Keratinocyte (primary cell): ENCODE measurements at regions not wholly inside any gene's neighbourhood (a gene's known extent, or its start where the extent isn't known, plus 50 kb on each side); places are given as distances from the start of the nearest gene placed in this dataset.

ENCODE experiments used
- DNase-seq: peaks from one replicate; pipeline ENCODE4 v3.0.0-alpha.2; 2011; ENCODE audit warnings: low read depth, missing footprints, low spot score
- FAIRE-seq: peaks from 2 replicates; lab custom pipeline; 2011; peaks lifted over from hg19 to GRCh38; lab: Jason Lieb, UNC
- H2AFZ ChIP-seq: 2 replicates; pipeline ENCODE4 v1.6.0; 2012; ENCODE audit warnings: low read length, control low read depth, inconsistent platforms; ENCODE audit not compliant: control insufficient read depth
- H3K27ac ChIP-seq: 2 replicates; pipeline ENCODE4 v1.5.1; 2011; ENCODE audit warnings: low read length; ENCODE audit not compliant: control insufficient read depth, insufficient read depth
- H3K27me3 ChIP-seq: 3 replicates; pipeline ENCODE4 v1.6.0; 2011; ENCODE audit warnings: low read length; ENCODE audit not compliant: control insufficient read depth, insufficient read depth; ENCODE audit errors: extremely low read depth
- H3K36me3 ChIP-seq, 2 experiments: 2 replicates in 1 of 2; 3 replicates in 1 of 2; pipeline ENCODE4 v1.5.1; 2011; ENCODE audit warnings: low read length in 2 of 2, mild to moderate bottlenecking in 1 of 2; ENCODE audit not compliant: control insufficient read depth in 2 of 2, insufficient read depth in 2 of 2; ENCODE audit errors: extremely low read depth in 1 of 2
- H3K4me1 ChIP-seq: 3 replicates; pipeline ENCODE4 v1.5.1; 2011; ENCODE audit warnings: low read length; ENCODE audit not compliant: control insufficient read depth, insufficient read depth; ENCODE audit errors: extremely low read depth
- H3K4me2 ChIP-seq: 3 replicates; pipeline ENCODE4 v1.6.0; 2011; ENCODE audit warnings: low read depth, low read length; ENCODE audit not compliant: control insufficient read depth, insufficient read depth; ENCODE audit errors: extremely low read depth
- H3K4me3 ChIP-seq, 3 experiments: fragments of 200-600 bp in 1 of 3; sonication (generic) in 1 of 3; 2 replicates in 2 of 3; 3 replicates in 1 of 3; pipeline ENCODE4 v1.5.1; 2011 to 2016; ENCODE audit warnings: low read length in 3 of 3, mild to moderate bottlenecking in 3 of 3, control low read depth in 2 of 3, inconsistent platforms in 1 of 3, low read depth in 1 of 3, mixed read lengths in 1 of 3, mixed run types in 1 of 3, moderate library complexity in 1 of 3; ENCODE audit not compliant: control insufficient read depth in 2 of 3, insufficient read depth in 2 of 3; ENCODE audit errors: extremely low read depth in 1 of 3
- H3K79me2 ChIP-seq: 2 replicates; pipeline ENCODE4 v1.6.0; 2012; ENCODE audit warnings: low read length; ENCODE audit not compliant: control insufficient read depth, insufficient read depth
- H3K9ac ChIP-seq: 3 replicates; pipeline ENCODE4 v1.6.0; 2011; ENCODE audit warnings: low read length; ENCODE audit not compliant: control insufficient read depth, insufficient read depth; ENCODE audit errors: extremely low read depth
- H3K9me1 ChIP-seq: 3 replicates; pipeline ENCODE4 v1.6.0; 2011; ENCODE audit warnings: low read length; ENCODE audit not compliant: control insufficient read depth, insufficient read depth; ENCODE audit errors: extremely low read depth
- H3K9me3 ChIP-seq: 2 replicates; pipeline ENCODE4 v1.5.1; 2012; ENCODE audit warnings: low read depth, low read length; ENCODE audit not compliant: control insufficient read depth
- H4K20me1 ChIP-seq: 3 replicates; pipeline ENCODE4 v1.6.0; 2011; ENCODE audit warnings: low read length; ENCODE audit not compliant: control insufficient read depth, insufficient read depth; ENCODE audit errors: extremely low read depth
- EZH2 ChIP-seq: IDR thresholded peaks from one replicate; pipeline ENCODE4 v1.6.1; 2012; ENCODE audit warnings: inconsistent platforms, mild to moderate bottlenecking, low read length, moderate library complexity
- dilution Hi-C: fragments of 300-500 bp; cut with MboI; formaldehyde crosslinking; loops from one replicate; pipeline ENCODE4 v1.7.0; 2020; ENCODE audit warnings: low sequenced_read_pairs; ENCODE audit not compliant: extremely low pct_ligation_motif_present
- TF ChIP-seq, protein P1 (sequence below), 3 experiments: IDR thresholded peaks in 1 of 3; conservative IDR thresholded peaks in 1 of 3; optimal IDR thresholded peaks in 1 of 3; 2 replicates in 2 of 3; 3 replicates in 1 of 3; pipeline versions ENCODE3 to v1.5.1; 2011; ENCODE audit warnings: low read length in 3 of 3, mild to moderate bottlenecking in 3 of 3, moderate library complexity in 2 of 3, control low read depth in 1 of 3, inconsistent platforms in 1 of 3; ENCODE audit not compliant: insufficient read depth in 2 of 3; ENCODE audit errors: extremely low read depth in 1 of 3

- FAIRE-seq (no peak), DNase-seq (no peak)
- no peak for TF ChIP-seq EZH2
- TF ChIP-seq, protein P1, sequence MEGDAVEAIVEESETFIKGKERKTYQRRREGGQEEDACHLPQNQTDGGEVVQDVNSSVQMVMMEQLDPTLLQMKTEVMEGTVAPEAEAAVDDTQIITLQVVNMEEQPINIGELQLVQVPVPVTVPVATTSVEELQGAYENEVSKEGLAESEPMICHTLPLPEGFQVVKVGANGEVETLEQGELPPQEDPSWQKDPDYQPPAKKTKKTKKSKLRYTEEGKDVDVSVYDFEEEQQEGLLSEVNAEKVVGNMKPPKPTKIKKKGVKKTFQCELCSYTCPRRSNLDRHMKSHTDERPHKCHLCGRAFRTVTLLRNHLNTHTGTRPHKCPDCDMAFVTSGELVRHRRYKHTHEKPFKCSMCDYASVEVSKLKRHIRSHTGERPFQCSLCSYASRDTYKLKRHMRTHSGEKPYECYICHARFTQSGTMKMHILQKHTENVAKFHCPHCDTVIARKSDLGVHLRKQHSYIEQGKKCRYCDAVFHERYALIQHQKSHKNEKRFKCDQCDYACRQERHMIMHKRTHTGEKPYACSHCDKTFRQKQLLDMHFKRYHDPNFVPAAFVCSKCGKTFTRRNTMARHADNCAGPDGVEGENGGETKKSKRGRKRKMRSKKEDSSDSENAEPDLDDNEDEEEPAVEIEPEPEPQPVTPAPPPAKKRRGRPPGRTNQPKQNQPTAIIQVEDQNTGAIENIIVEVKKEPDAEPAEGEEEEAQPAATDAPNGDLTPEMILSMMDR (optimal IDR thresholded peaks at IDR 0.05 in 1 of 3, IDR thresholded peaks at IDR 0.05 in 1 of 3, conservative IDR thresholded peaks at IDR 0.05 in 1 of 3; ENCODE audit: extremely low read depth in 1 of 3, insufficient read depth in 2 of 3, low read length in 3 of 3): no peak
- Histone ChIP-seq H3K79me2 (no peaks in the 10 kb centered on the region), H3K9me3 (no peaks in the 10 kb centered on the region), H2AFZ (no peak overlapping the region), H3K4me2 (no peak overlapping the region), H3K4me3 (no peak overlapping the region), H3K9ac (no peak overlapping the region), H3K27ac (no peak overlapping the region), H3K4me1 (peaks cover 12% of the 10 kb centered on the region), H3K9me1 (no peaks in the 10 kb centered on the region), H4K20me1 (no peaks in the 10 kb centered on the region), H3K36me3 (no peaks in the 10 kb centered on the region), H3K27me3 (no peaks in the 10 kb centered on the region)
- dilution Hi-C loops: no loop called here
Observed at GRCh38 chrX:115364670-115365069, 75.2 kb downstream of the LUZP4 start.

- no peaks in the 10 kb centered on the region for H3K36me3 ChIP-seq
- no peaks in the 10 kb centered on the region for H3K79me2 ChIP-seq
- peaks cover 12% of the 10 kb centered on the region for H3K4me1 ChIP-seq
- no peaks in the 10 kb centered on the region for H3K9me1 ChIP-seq
- no peaks in the 10 kb centered on the region for H3K9me3 ChIP-seq
- dilution Hi-C loops: no loop called here
- H3K4me2 ChIP-seq: no peak overlapping the region
- no peaks in the 10 kb centered on the region for H4K20me1 ChIP-seq
- TF ChIP-seq, protein P1 (optimal IDR thresholded peaks at IDR 0.05 in 1 of 3, IDR thresholded peaks at IDR 0.05 in 1 of 3, conservative IDR thresholded peaks at IDR 0.05 in 1 of 3; ENCODE audit: extremely low read depth in 1 of 3, insufficient read depth in 2 of 3, low read length in 3 of 3): no peak
- no peak for TF ChIP-seq EZH2
- no peak overlapping the region for H3K27ac ChIP-seq
- no peak overlapping the region for H3K9ac ChIP-seq
- H2AFZ ChIP-seq: no peak overlapping the region
- H3K4me3 ChIP-seq: no peak overlapping the region
- no peak for FAIRE-seq
- DNase-seq: no peak
- no peaks in the 10 kb centered on the region for H3K27me3 ChIP-seq
Observed at GRCh38 chrX:115366535-115366934, 77.0 kb downstream of the LUZP4 start.
